ENCODE measurements at regions not wholly inside any gene's neighbourhood (a gene's known extent, or its start where the extent isn't known, plus 50 kb on each side); places are given as distances from the start of the nearest gene placed in this dataset.
A peak's percentile ranks its signal among the peaks of the same experiment; 100 is the strongest.

DNA sequence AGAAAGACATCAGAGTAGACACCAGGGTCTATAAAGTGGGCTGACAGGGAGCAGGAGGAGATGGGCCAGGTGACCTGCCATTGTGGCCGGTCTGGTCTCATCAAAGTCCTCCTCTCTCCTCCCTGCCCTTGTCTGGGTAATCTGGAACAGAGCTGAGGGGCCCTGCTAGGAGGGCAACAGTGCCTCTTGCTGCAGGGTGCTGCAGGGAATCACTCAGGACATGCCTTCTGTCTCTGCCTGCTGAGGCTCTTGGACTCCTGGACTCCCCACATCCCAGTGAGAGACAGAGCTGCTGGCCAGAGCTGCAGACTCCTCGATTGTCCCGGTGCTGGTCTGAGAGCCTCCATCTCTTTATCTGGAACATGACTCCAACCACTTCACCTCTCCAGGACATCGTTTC lies 366.1 kb upstream of the DUSP10 start:
- H3K27me3 Mint-ChIP-seq: no peaks in the 10 kb centered on the region
- no peak overlapping the region for H3K4me3 Mint-ChIP-seq
- H3K9me3 Mint-ChIP-seq: no peaks in the 10 kb centered on the region
- intact Hi-C loops (cut with micrococcal nuclease): no loop called here
- no peaks in the 10 kb centered on the region for H3K36me3 Mint-ChIP-seq (ENCODE audit: low read depth)
- no peak overlapping the region for H3K27ac Mint-ChIP-seq
- H3K4me1 Mint-ChIP-seq: no peaks in the 10 kb centered on the region
- no peak for DNase-seq

DNA sequence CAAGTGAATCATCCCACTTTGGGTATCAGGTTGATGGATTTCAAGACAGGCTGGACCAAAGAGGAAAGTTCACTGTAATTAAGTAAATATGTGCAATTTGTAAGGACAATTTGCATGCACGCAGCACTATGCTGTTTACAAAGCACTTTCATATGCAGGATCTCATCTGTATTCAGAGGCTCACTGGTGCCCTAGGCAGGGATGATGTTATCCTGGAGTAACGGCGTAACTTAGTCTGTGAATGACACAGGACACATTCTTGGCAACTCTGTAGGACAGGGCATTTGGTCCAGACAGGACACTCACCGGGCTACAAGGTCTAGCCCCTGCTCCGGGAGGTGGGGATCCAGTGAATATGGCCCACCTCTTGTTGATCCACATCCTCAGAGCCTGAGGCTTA lies 365.4 kb upstream of the DUSP10 start:
- intact Hi-C loops (cut with micrococcal nuclease): no loop called here
- no peak for DNase-seq
- Mint-ChIP-seq H3K27me3 (no peaks in the 10 kb centered on the region), H3K4me3 (no peak overlapping the region), H3K9me3 (no peaks in the 10 kb centered on the region), H3K27ac (no peak overlapping the region), H3K4me1 (no peaks in the 10 kb centered on the region), H3K36me3 (ENCODE audit: low read depth) (no peaks in the 10 kb centered on the region)

DNA sequence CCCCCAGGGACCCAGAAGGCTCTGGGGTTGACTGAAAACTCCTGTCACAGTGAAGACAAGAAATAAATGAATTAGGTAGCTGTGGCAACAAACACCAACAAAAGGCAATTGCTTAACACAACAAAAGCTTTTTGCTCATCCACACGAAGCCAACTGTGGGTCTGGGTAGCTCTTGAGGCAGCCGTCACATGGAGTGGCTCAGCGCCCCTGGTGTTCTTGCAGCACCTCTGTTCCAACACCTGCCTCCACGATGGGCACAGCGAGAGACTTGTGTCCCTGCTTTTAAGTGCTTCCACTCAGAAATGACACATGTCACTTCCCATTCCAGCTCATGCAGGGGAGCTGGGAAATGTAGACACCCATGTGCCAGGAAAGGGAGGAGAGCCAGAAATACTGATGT lies 364.5 kb upstream of the DUSP10 start:
- Mint-ChIP-seq H3K4me1 (no peaks in the 10 kb centered on the region), H3K36me3 (ENCODE audit: low read depth) (no peaks in the 10 kb centered on the region), H3K9me3 (no peaks in the 10 kb centered on the region), H3K4me3 (no peak overlapping the region), H3K27me3 (no peaks in the 10 kb centered on the region), H3K27ac (no peak overlapping the region)
- DNase-seq: no peak
- intact Hi-C loops (cut with micrococcal nuclease): no loop called here

DNA sequence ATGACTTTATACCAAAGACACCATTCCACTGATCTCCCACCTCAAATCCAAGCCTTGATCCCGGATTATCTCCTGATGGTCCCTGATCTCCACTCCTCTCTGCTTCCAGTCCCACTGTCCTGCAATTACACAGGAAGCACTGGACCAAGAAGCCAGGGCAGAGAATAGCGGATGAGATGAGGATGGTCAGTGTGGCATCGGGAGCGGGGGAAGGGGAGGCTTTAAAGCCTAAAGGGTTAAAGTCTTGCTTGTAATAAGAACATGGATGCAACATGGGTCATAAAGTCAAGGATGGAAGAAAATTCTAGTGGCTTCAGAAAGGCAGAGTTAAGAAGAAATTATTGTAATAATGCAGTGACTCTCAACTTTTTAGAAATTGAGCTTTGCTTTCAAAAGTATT lies 364.0 kb upstream of the DUSP10 start:
- intact Hi-C loops (cut with micrococcal nuclease): no loop called here
- H3K4me3 Mint-ChIP-seq: no peak overlapping the region
- no peaks in the 10 kb centered on the region for H3K27me3 Mint-ChIP-seq
- H3K36me3 Mint-ChIP-seq (ENCODE audit: low read depth): no peaks in the 10 kb centered on the region
- DNase-seq: no peak
- H3K27ac Mint-ChIP-seq: no peak overlapping the region
- no peaks in the 10 kb centered on the region for H3K4me1 Mint-ChIP-seq
- no peaks in the 10 kb centered on the region for H3K9me3 Mint-ChIP-seq

DNA sequence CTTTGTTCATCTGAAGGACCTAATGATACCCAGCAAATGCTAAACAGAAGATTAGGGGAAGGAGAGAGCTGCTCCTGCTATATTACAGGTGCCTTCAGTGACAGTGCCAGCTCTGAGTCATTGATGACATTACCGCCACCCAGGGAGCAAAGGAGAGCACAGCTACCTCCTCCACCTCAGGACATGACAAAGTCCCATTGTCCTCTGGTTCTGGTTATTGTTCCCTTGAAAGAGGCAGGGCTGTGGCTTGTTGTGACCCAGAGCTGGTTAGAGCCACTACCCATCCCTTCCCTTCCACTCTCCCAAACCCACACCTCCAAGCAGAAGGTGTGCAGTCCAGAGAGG lies 363.5 kb upstream of the DUSP10 start:
- no peaks in the 10 kb centered on the region for H3K4me1 Mint-ChIP-seq
- H3K27me3 Mint-ChIP-seq: no peaks in the 10 kb centered on the region
- no peak overlapping the region for H3K27ac Mint-ChIP-seq
- intact Hi-C loops (cut with micrococcal nuclease): no loop called here
- no peak for DNase-seq
- H3K36me3 Mint-ChIP-seq (ENCODE audit: low read depth): no peaks in the 10 kb centered on the region
- H3K9me3 Mint-ChIP-seq: no peaks in the 10 kb centered on the region
- no peak overlapping the region for H3K4me3 Mint-ChIP-seq

DNA sequence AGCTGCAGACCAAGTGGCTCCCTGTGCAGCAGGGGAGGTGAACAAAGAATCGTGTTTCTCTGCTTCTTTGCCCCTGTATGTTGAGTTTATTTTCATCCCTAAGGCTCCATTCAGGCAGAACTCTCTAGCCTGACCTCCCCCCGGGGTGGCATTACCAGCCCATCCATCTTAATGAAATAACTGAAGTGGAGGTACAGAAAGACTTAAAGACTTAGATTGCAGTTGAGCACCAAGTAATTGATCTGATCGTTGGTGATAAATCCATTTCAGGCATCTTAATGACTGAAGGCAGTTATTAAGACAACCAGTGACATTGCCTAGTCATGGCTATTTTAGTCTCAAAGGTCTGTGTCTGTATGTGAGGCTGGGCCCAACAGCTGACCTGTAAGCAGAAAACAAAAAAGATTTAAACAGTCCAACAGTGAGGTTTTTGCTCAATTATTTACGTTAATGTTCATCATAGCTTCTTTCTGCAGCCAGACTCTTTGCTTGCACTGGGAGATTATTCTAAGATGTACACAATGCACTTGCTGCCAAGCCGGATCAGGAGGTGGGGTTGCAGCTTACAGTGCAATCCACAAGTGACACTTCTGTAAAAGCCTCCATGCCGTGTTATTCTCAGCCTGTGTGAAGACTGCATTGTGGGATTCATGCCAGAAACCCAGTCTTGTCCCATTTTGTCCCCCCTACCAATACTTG lies 363.0 kb upstream of the DUSP10 start:
- H3K36me3 Mint-ChIP-seq (ENCODE audit: low read depth): no peaks in the 10 kb centered on the region
- intact Hi-C loops (cut with micrococcal nuclease): no loop called here
- no peaks in the 10 kb centered on the region for H3K4me1 Mint-ChIP-seq
- DNase-seq: no peak
- H3K9me3 Mint-ChIP-seq: no peaks in the 10 kb centered on the region
- no peaks in the 10 kb centered on the region for H3K27me3 Mint-ChIP-seq
- no peak overlapping the region for H3K4me3 Mint-ChIP-seq
- no peak overlapping the region for H3K27ac Mint-ChIP-seq

DNA sequence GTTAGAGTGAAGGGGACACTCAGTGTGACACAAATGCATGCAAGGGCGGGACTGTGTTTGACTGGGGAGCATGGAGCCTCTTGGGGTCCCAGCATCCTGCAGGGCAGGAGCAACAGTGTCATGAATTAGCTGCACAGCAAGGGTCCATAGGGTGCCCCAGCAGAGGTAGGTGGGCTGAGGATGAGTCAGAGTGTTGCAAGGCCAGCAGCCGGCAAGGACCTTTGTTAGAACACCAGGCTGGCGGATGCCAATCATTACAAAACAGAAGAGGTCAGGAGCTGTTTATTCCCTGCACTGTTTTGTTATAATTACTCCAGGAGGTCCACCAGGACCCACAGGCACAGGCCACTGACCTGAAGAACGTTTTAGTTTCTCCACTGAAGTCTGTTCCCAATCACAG lies 362.2 kb upstream of the DUSP10 start:
- DNase-seq: no peak
- Mint-ChIP-seq H3K4me3 (no peak overlapping the region), H3K9me3 (no peaks in the 10 kb centered on the region), H3K36me3 (ENCODE audit: low read depth) (no peaks in the 10 kb centered on the region), H3K27me3 (no peaks in the 10 kb centered on the region), H3K27ac (no peak overlapping the region), H3K4me1 (no peaks in the 10 kb centered on the region)
- intact Hi-C loops (cut with micrococcal nuclease): no loop called here

DNA sequence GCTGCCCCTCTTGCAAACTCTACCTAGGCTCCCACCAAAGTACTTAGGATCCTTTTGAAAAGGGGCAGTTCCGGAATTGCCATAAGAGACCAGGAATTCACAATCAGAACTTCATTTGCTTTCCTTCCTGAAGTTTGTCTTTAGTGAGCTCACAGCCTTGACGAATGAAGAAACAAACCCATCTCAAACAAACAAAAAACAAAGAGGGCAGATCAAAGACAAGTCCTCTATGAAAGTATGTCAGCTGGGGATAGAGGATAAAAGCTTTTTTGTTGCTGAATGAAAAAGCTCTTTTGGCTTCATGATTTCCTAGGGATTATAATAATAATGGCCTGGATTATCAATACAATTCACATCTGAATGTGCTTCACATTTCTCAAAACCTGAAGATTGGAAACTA lies 357.9 kb upstream of the DUSP10 start:
- Mint-ChIP-seq H3K9me3 (no peaks in the 10 kb centered on the region), H3K27me3 (no peaks in the 10 kb centered on the region), H3K4me3 (no peak overlapping the region), H3K27ac (no peak overlapping the region), H3K36me3 (ENCODE audit: low read depth) (no peaks in the 10 kb centered on the region), H3K4me1 (no peaks in the 10 kb centered on the region)
- intact Hi-C loops (cut with micrococcal nuclease): no loop called here
- no peak for DNase-seq

DNA sequence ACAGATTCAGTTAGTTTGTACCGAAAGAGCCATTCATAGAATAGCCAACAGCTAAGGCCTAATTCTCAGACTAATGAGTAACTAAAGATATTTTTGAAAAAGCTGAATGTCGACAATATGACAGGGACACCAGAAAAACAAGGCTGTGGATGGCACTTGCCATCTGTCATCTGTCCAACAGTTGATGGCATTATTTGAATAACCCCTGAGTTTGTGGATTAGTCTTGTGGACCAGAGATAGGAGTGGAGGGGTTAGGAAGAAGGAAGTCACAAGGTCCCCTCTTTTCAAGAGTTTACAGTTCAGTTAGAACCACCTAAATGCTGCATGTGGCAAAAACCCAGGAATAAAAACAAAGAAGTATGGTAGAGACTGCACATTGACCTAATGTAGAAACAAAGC lies 356.5 kb upstream of the DUSP10 start:
- no peaks in the 10 kb centered on the region for H3K9me3 Mint-ChIP-seq
- no peaks in the 10 kb centered on the region for H3K36me3 Mint-ChIP-seq (ENCODE audit: low read depth)
- intact Hi-C loops (cut with micrococcal nuclease): no loop called here
- no peaks in the 10 kb centered on the region for H3K4me1 Mint-ChIP-seq
- H3K4me3 Mint-ChIP-seq: no peak overlapping the region
- no peak for DNase-seq
- H3K27ac Mint-ChIP-seq: no peak overlapping the region
- peaks cover 3% of the 10 kb centered on the region for H3K27me3 Mint-ChIP-seq

DNA sequence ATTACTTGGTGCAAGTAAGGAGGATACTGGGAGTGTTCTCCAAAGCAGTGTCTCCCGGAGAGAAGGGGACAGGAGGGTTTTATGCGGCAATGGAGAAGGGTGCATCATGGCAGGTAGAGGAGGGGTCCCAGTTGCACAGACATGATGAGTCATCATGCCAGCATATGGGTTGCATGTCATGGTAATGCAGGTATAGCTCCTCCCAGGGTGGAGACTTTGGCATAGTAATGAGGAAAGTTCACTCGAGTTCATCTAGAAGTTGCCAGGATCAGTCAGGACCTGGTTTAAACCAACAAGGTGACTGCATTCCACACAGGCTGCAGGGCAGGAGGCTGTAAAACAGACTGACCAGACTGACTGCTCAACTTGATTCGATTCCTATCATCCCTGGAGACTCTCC lies 355.7 kb upstream of the DUSP10 start:
- Mint-ChIP-seq H3K9me3 (no peaks in the 10 kb centered on the region), H3K4me3 (no peak overlapping the region), H3K27me3 (peaks cover 3% of the 10 kb centered on the region), H3K27ac (no peak overlapping the region), H3K36me3 (ENCODE audit: low read depth) (no peaks in the 10 kb centered on the region), H3K4me1 (no peaks in the 10 kb centered on the region)
- DNase-seq: no peak
- intact Hi-C loops (cut with micrococcal nuclease): no loop called here

DNA sequence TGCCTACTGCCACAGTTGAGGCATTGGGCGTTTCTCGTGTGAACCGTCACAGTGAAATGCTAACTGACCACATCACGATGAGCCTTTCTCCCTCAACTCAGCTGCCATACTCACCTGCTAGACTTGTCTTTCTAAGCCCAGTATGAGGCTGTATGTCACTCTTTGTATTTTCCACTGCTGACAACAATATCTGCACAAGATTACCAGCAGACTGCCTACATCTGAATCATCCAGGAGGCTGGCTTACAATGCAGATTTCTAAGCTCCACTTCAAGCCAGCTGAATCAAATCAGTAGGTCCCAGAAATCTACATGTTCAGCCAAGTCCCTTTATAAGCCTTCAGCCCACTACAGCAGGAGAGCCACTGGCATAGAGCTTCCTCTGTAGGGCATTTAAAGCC lies 355.0 kb upstream of the DUSP10 start:
- Mint-ChIP-seq H3K4me3 (no peak overlapping the region), H3K4me1 (no peaks in the 10 kb centered on the region), H3K9me3 (no peaks in the 10 kb centered on the region), H3K36me3 (ENCODE audit: low read depth) (no peaks in the 10 kb centered on the region), H3K27me3 (peaks cover 3% of the 10 kb centered on the region), H3K27ac (no peak overlapping the region)
- intact Hi-C loops (cut with micrococcal nuclease): loop anchor here (1.0 kb wide), 1 partner anchor 358 kb away; no protein-coding TSS in a partner anchor
- no peak for DNase-seq

DNA sequence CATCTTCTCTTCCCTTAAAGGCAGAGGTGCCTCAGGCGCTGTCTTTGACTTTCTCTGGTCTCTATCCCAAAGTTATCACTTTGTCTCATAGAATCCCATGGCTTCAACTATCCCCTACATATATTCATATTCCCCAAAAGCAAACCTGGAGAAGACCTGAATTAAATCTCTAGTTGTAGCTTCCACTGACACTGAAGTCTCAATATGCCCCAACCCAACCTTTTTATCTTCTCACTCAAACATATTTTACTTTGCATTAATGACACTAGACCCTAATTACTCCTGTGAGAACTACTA lies 354.5 kb upstream of the DUSP10 start:
- intact Hi-C loops (cut with micrococcal nuclease): loop anchor here (1.0 kb wide), 1 partner anchor 359 kb away; no protein-coding TSS in a partner anchor
- peaks cover 3% of the 10 kb centered on the region for H3K27me3 Mint-ChIP-seq
- H3K4me1 Mint-ChIP-seq: no peaks in the 10 kb centered on the region
- no peak for DNase-seq
- no peaks in the 10 kb centered on the region for H3K36me3 Mint-ChIP-seq (ENCODE audit: low read depth)
- no peak overlapping the region for H3K4me3 Mint-ChIP-seq
- no peak overlapping the region for H3K27ac Mint-ChIP-seq
- H3K9me3 Mint-ChIP-seq: no peaks in the 10 kb centered on the region

DNA sequence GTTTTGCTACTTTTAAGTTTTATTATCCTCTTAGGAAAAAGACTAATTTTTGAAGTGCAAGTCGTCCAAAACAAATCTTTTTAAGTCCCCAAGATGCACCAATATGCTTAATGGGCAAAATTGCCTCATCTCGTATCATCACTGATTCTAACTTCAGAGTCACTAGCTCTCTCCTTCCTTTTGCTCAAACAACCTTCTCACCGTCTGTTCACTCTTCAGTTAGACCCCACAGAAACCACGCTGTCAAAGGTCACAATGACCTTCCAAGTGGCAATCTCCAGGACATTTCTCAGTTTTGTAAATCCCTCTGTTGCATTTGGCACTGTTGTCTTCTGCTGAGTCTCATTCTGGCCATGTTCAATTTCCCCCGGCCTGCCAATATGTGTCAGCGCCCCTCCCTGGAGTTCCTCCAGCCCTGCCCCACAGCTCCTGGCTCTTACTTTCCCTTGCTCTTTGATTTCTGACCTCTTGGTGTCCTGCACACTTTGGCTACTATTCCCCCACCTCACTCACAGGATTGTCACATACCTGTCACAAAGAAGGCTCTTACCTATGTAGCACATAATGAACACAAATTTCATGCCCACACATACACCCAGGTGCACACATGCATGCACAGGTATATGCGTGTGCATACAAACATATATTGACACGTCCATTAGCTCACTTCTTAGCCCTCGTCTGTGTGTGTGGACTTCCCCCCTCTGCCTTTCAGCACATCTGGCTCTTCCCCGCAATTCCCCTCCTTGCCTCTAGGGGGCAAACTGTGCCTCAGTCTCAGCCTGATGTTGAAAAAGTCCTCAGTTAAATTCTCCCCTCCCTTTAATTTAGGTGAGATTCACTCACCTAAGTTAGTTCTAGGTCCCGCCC lies 354.0 kb upstream of the DUSP10 start:
- H3K27me3 Mint-ChIP-seq: peaks cover 3% of the 10 kb centered on the region
- H3K4me3 Mint-ChIP-seq: no peak overlapping the region
- H3K36me3 Mint-ChIP-seq (ENCODE audit: low read depth): no peaks in the 10 kb centered on the region
- H3K4me1 Mint-ChIP-seq: no peaks in the 10 kb centered on the region
- intact Hi-C loops (cut with micrococcal nuclease): loop anchor here (1.0 kb wide), 1 partner anchor 359 kb away; no protein-coding TSS in a partner anchor
- no peaks in the 10 kb centered on the region for H3K9me3 Mint-ChIP-seq
- H3K27ac Mint-ChIP-seq: no peak overlapping the region
- DNase-seq: peak; percentile 86

DNA sequence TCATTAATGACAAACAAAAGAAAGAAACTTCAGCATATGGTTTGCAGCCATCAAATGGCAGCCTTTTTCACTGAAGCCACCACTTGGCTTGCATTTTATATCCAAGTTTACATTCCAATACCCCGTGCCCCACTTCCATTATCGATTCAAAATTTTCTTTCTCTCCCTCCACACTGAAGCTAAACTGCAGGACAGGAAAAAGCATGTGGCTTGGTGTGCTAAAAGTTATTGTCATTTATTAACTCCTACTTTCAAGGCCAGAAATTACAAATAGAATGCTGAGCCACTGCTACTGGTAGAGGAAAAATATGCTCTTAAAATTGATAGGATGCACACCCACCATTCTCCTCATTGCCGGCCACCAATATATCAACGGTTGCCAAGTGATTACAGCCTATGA lies 351.6 kb upstream of the DUSP10 start:
- intact Hi-C loops (cut with micrococcal nuclease): no loop called here
- no peak for DNase-seq
- Mint-ChIP-seq H3K4me1 (no peaks in the 10 kb centered on the region), H3K27me3 (peaks cover 3% of the 10 kb centered on the region), H3K36me3 (ENCODE audit: low read depth) (no peaks in the 10 kb centered on the region), H3K4me3 (no peak overlapping the region), H3K9me3 (no peaks in the 10 kb centered on the region), H3K27ac (no peak overlapping the region)

DNA sequence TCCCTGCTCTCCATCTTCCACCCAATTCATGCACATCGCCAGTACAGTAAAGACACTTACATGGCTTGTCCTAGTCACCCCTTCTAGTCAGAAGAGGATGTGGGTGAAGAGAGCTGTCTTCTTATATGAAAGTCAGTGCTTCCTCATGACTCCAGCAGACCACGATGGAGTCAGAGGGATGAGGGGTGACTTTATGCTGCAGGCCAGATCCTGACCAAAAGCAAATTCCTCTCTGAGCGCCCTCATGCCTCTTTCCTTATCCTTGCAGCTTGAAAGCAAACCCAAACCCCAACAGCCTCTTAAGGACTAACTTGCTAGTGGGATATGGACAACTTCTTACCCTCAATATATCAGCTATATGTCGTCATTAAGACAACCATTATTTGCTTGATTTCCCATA lies 348.2 kb upstream of the DUSP10 start:
- no peaks in the 10 kb centered on the region for H3K36me3 Mint-ChIP-seq (ENCODE audit: low read depth)
- no peak overlapping the region for H3K4me3 Mint-ChIP-seq
- intact Hi-C loops (cut with micrococcal nuclease): no loop called here
- H3K27me3 Mint-ChIP-seq: peaks cover 3% of the 10 kb centered on the region
- no peak overlapping the region for H3K27ac Mint-ChIP-seq
- no peak for DNase-seq
- H3K9me3 Mint-ChIP-seq: no peaks in the 10 kb centered on the region
- no peaks in the 10 kb centered on the region for H3K4me1 Mint-ChIP-seq

Measured in activated CD4-positive, alpha-beta T cell treated with anti-CD3 and anti-CD28 coated beads, Interleukin-2, amount 10 ng/mL, durations not matched to agents 24 days and 14 days (primary cell).